Heart left ventricle (tissue), 13 donors: ENCODE measurements at regions not wholly inside any gene's neighbourhood (a gene's known extent, or its start where the extent isn't known, plus 50 kb on each side); places are given as distances from the start of the nearest gene placed in this dataset.

Experiments
- POLR2A ChIP-seq, 2 donors: fragments of 450-650 bp; IDR thresholded peaks; one replicate each; pipeline ENCODE4 v1.6.1; 2017; ENCODE audit warnings: antibody characterized with exemption in 2 of 2, mild to moderate bottlenecking in 2 of 2, moderate library complexity in 2 of 2
- TF ChIP-seq, protein P1 (sequence below), 12 donors: fragments of 200-600 bp; sonication (generic) in 4 of 12; IDR thresholded peaks; one replicate each; pipeline versions ENCODE4 v1.5.0 to v1.8.0; 2018 to 2022; ENCODE audit warnings: antibody characterized with exemption in 12 of 12, mild to moderate bottlenecking in 5 of 12
- donor health status: ischemic (EF 13 %, LVEDD 7.1; RV severe dilation, severe dysfunction).
- donor health status: DM: no; HTN: yes; CAD: no.
- donor health status: DM: no; HTN: no; CAD: no.
- donor health status: ischemic (EF 25% LVEDD 6.9; RV normal size, moderate dysfunction).
- donor health status: ischemic (EF 25% LVEDD 5.7; RV mildly dilated, moderate dysfunction).
- donor health status: ischemic (EF 35%, LVEDD 5.7; RV mildly dilated, moderate dysfunction).
- donor health status: nonischemic (EF 11% LVEDD 7.7; RV severe dilation, severe dysfunction).
- donor health status: DM: yes; HTN: yes; CAD: no.
- donor health status: PGD.
- donor health status: ischemic (EF 29% LVEDD 5.4; RV normal size, mild dysfunction).
- donor health status: nonischemic (EF 23%, LVEDD 6.1; RV moderate dilation, normal function).

GRCh38 chr15:30010746-30011145, 72.0 kb upstream of the GOLGA8J start:
- TF ChIP-seq, protein P1, sequence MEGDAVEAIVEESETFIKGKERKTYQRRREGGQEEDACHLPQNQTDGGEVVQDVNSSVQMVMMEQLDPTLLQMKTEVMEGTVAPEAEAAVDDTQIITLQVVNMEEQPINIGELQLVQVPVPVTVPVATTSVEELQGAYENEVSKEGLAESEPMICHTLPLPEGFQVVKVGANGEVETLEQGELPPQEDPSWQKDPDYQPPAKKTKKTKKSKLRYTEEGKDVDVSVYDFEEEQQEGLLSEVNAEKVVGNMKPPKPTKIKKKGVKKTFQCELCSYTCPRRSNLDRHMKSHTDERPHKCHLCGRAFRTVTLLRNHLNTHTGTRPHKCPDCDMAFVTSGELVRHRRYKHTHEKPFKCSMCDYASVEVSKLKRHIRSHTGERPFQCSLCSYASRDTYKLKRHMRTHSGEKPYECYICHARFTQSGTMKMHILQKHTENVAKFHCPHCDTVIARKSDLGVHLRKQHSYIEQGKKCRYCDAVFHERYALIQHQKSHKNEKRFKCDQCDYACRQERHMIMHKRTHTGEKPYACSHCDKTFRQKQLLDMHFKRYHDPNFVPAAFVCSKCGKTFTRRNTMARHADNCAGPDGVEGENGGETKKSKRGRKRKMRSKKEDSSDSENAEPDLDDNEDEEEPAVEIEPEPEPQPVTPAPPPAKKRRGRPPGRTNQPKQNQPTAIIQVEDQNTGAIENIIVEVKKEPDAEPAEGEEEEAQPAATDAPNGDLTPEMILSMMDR (IDR thresholded peaks at IDR 0.05), result no peak
- TF ChIP-seq POLR2A (IDR thresholded peaks at IDR 0.05), result no peak
